KBM-7 (cell line): ENCODE measurements at regions not wholly inside any gene's neighbourhood (a gene's known extent, or its start where the extent isn't known, plus 50 kb on each side); places are given as distances from the start of the nearest gene placed in this dataset.

Experiments used
- DNase-seq: peaks from one replicate; pipeline ENCODE4 v3.0.0-alpha.2; 2015
- in situ Hi-C: fragments of 300-500 bp; cut with MboI; formaldehyde crosslinking; loops from 2 replicates; pipeline ENCODE4 v1.14.3; 2020; ENCODE audit warnings: low sequenced_read_pairs, low pct_unique_long_range_greater_than_20kb, mixed read lengths

GRCh38 chr16:64892835-64893785 is 228.8 kb downstream of the CDH11 start:
- in situ Hi-C loops, result no loop called here
- DNase-seq, result no peak

GRCh38 chr16:64889446-64889845 is 232.4 kb downstream of the CDH11 start:
- in situ Hi-C loops, result no loop called here
- DNase-seq, result no peak

GRCh38 chr16:64887651-64888050 is 234.2 kb downstream of the CDH11 start:
- no peak for DNase-seq
- in situ Hi-C loops, result no loop called here

GRCh38 chr16:64882078-64882784 is 239.6 kb downstream of the CDH11 start:
- in situ Hi-C loops, result no loop called here
- no peak for DNase-seq

- in situ Hi-C loops, result no loop called here
- no peak for DNase-seq
Measured at GRCh38 chr16:64880994-64881393, 240.9 kb downstream of the CDH11 start.

- DNase-seq, result no peak
- in situ Hi-C loops, result no loop called here
Measured at GRCh38 chr16:64880006-64880405, 241.9 kb downstream of the CDH11 start.

- DNase-seq, result no peak
- in situ Hi-C loops, result no loop called here
Measured at GRCh38 chr16:64878940-64879339, 242.9 kb downstream of the CDH11 start.

- in situ Hi-C loops, result no loop called here
- no peak for DNase-seq
Measured at GRCh38 chr16:64872101-64872500, 249.8 kb downstream of the CDH11 start.

GRCh38 chr16:64870859-64871258 is 251.0 kb downstream of the CDH11 start:
- in situ Hi-C loops, result no loop called here
- no peak for DNase-seq

- DNase-seq, result no peak
- in situ Hi-C loops, result no loop called here
Measured at GRCh38 chr16:64869781-64870180, 252.1 kb downstream of the CDH11 start.

GRCh38 chr16:64866021-64866420 is 255.8 kb downstream of the CDH11 start:
- DNase-seq, result no peak
- in situ Hi-C loops, result no loop called here

- DNase-seq, result no peak
- in situ Hi-C loops, result no loop called here
Measured at GRCh38 chr16:64865069-64865696, 256.7 kb downstream of the CDH11 start.

- DNase-seq, result no peak
- in situ Hi-C loops, result no loop called here
Measured at GRCh38 chr16:64864232-64864809, 257.5 kb downstream of the CDH11 start.

GRCh38 chr16:64858076-64858475 is 263.8 kb downstream of the CDH11 start:
- no peak for DNase-seq
- in situ Hi-C loops, result no loop called here

GRCh38 chr16:64857411-64857810 is 264.5 kb downstream of the CDH11 start:
- no peak for DNase-seq
- in situ Hi-C loops, result no loop called here

- in situ Hi-C loops, result no loop called here
- DNase-seq, result no peak
Measured at GRCh38 chr16:64853551-64853950, 268.3 kb downstream of the CDH11 start.

- peak; percentile 27 for DNase-seq
- in situ Hi-C loops, result no loop called here
Measured at GRCh38 chr16:64846966-64847365, 274.9 kb downstream of the CDH11 start.

GRCh38 chr16:64845071-64845470 is 276.8 kb downstream of the CDH11 start:
- in situ Hi-C loops, result no loop called here
- no peak for DNase-seq

- in situ Hi-C loops, result no loop called here
Measured at GRCh38 chr16:64841482-64841881, 280.4 kb downstream of the CDH11 start.

GRCh38 chr16:64841071-64841470 is 280.8 kb downstream of the CDH11 start:
- no peak for DNase-seq
- in situ Hi-C loops, result no loop called here

More at GRCh38 chr16:64841482-64841881, 280.4 kb downstream of the CDH11 start:
- no peak for DNase-seq
